Heart right ventricle (tissue), 16 donors: ENCODE measurements at regions not wholly inside any gene's neighbourhood (a gene's known extent, or its start where the extent isn't known, plus 50 kb on each side); places are given as distances from the start of the nearest gene placed in this dataset.
"Not testable (repeated sequence)": the region's sequence is repeated elsewhere in the genome, so short reads cannot be mapped to it uniquely, and the experiment has no call there.

Experiments used
- ATAC-seq, 8 donors: fragments of 200-7000 bp; cut with Tn5 transposase; one replicate each; pipeline ENCODE4 v1.9.1; 2020; ENCODE audit warnings: mild to moderate bottlenecking in 8 of 8, moderate library complexity in 8 of 8, moderate number of reproducible peaks in 1 of 8
- DNase-seq, 2 donors: peaks; one replicate each; pipeline ENCODE4 v3.0.0-alpha.2; 2020
- H3K27ac ChIP-seq, 10 donors: fragments of 200-600 bp; sonication (generic) in 2 of 10; one replicate each; pipeline versions ENCODE4 v1.5.0 to v1.8.0; 2020 to 2022; ENCODE audit warnings: mild to moderate bottlenecking in 3 of 10
- H3K27me3 ChIP-seq, 7 donors: fragments of 200-600 bp; one replicate each; pipeline ENCODE4 v1.8.0; 2021 to 2022; ENCODE audit warnings: mild to moderate bottlenecking in 2 of 7
- H3K36me3 ChIP-seq, 9 donors: fragments of 200-600 bp; sonication (generic) in 1 of 9; one replicate each; pipeline versions ENCODE4 v1.5.0 to v1.8.0; 2020 to 2022; ENCODE audit warnings: mild to moderate bottlenecking in 2 of 9
- H3K4me1 ChIP-seq, 9 donors: fragments of 200-600 bp; sonication (generic) in 1 of 9; one replicate each; pipeline versions ENCODE4 v1.5.0 to v1.8.0; 2020 to 2022; ENCODE audit warnings: mild to moderate bottlenecking in 4 of 9
- H3K4me3 ChIP-seq, 10 donors: fragments of 200-600 bp; sonication (generic) in 2 of 10; one replicate each; pipeline versions ENCODE4 v1.5.0 to v1.8.0; 2020 to 2022; ENCODE audit warnings: mild to moderate bottlenecking in 7 of 10, moderate library complexity in 2 of 10
- H3K9me3 ChIP-seq, 11 donors: fragments of 200-600 bp in 10 of 11; sonication (generic) in 2 of 11; one replicate each; pipeline versions ENCODE4 v1.5.0 to v1.8.0; 2013 to 2022; ENCODE audit warnings: mild to moderate bottlenecking in 2 of 11, control low read depth in 1 of 11, moderate library complexity in 1 of 11
- CTCF ChIP-seq, 9 donors: fragments of 200-600 bp; sonication (generic) in 2 of 9; IDR thresholded peaks; one replicate each; pipeline versions ENCODE4 v1.5.0 to v1.8.0; 2021 to 2022; ENCODE audit warnings: antibody characterized with exemption in 9 of 9, mild to moderate bottlenecking in 5 of 9, moderate library complexity in 1 of 9
- WGBS, 2 donors: extraction: QIAGEN DNeasy Blood & Tissue Kit; methylation state at CpG; one replicate each; pipeline ENCODE4 v1.1.7; 2013; ENCODE audit warnings: inconsistent platforms in 1 of 2; 5-methylcytosine and 5-hydroxymethylcytosine counted together
- intact Hi-C, 10 donors: fragments of 100-400 bp; cut with DNase I; formaldehyde crosslinking; loops; one replicate each; pipeline versions ENCODE4 v1.11.1 to v1.14.2; 2022
- donor health status: Arrhythmogenic right ventricular cardiomyopathy.
- donor health status: ischemic (EF 13 %, LVEDD 7.1; RV severe dilation, severe dysfunction).
- donor health status: healthy with polysubstance abuse.
- donor health status: DM: no; HTN: yes; CAD: no.
- donor health status: DM: no; HTN: no; CAD: no.
- donor health status: ischemic (EF 25% LVEDD 6.9; RV normal size, moderate dysfunction).
- donor health status: ischemic (EF 25% LVEDD 5.7; RV mildly dilated, moderate dysfunction).
- donor health status: healthy.
- donor health status: DM: yes; HTN: yes; CAD: no.
- donor health status: Ischemic cardiomyopathy.
- donor health status: ischemic (EF 35%, LVEDD 5.7; RV mildly dilated, moderate dysfunction).
- donor health status: nonischemic (EF 11% LVEDD 7.7; RV severe dilation, severe dysfunction).
- donor health status: DM: yes; HTN: yes; CAD: no.
- donor health status: PGD.
- donor health status: ischemic (EF 29% LVEDD 5.4; RV normal size, mild dysfunction).
- donor health status: nonischemic (EF 23%, LVEDD 6.1; RV moderate dilation, normal function).

GRCh38 chr6:74573613-74574012 lies 632.2 kb downstream of the COL12A1 start:
- H3K36me3 ChIP-seq, result no peaks in the 10 kb centered on the region
- 88 to 89% methylated on average over 6 of the region's 6 CpGs for WGBS, 2 donors
- ATAC-seq (no peak), DNase-seq (no peak)
- H3K4me1 ChIP-seq, result no peaks in the 10 kb centered on the region
- intact Hi-C loops, result loop anchor here in 2 of 10 donors (5.0 to 10.0 kb wide), 2 partner anchors 829 to 836 kb away; no protein-coding TSS in a partner anchor
- H3K27me3 ChIP-seq, result no peaks in the 10 kb centered on the region
- no peak overlapping the region for H3K4me3 ChIP-seq
- no peak overlapping the region for H3K27ac ChIP-seq
- TF ChIP-seq CTCF (IDR thresholded peaks at IDR 0.05), result no peak
- no peaks in the 10 kb centered on the region for H3K9me3 ChIP-seq

- TF ChIP-seq CTCF (IDR thresholded peaks at IDR 0.05), result no peak
- 68 to 71% methylated on average over 1 of the region's 1 CpG for WGBS, 2 donors
Observed at GRCh38 chr6:74570044-74570443, 635.8 kb downstream of the COL12A1 start.

GRCh38 chr6:74568861-74569260 lies 637.0 kb downstream of the COL12A1 start:
- 34 to 39% methylated on average over 6 of the region's 6 CpGs for WGBS, 2 donors
- DNase-seq (no peak), ATAC-seq (no peak)
- Histone ChIP-seq H3K27me3 (no peaks in the 10 kb centered on the region), H3K4me1 (no peaks in the 10 kb centered on the region), H3K9me3 (no peaks in the 10 kb centered on the region), H3K4me3 (no peak overlapping the region), H3K27ac (no peak overlapping the region), H3K36me3 (no peaks in the 10 kb centered on the region)
- intact Hi-C loops, result no loop called here
- TF ChIP-seq CTCF (IDR thresholded peaks at IDR 0.05), result no peak

More at GRCh38 chr6:74570044-74570443, 635.8 kb downstream of the COL12A1 start:
- no peaks in the 10 kb centered on the region for H3K36me3 ChIP-seq
- no peak overlapping the region for H3K4me3 ChIP-seq
- DNase-seq (no peak), ATAC-seq (no peak)
- no peak overlapping the region for H3K27ac ChIP-seq
- H3K4me1 ChIP-seq, result no peaks in the 10 kb centered on the region
- H3K9me3 ChIP-seq, result no peaks in the 10 kb centered on the region
- intact Hi-C loops, result loop anchor here in 2 of 10 donors (5.0 to 10.0 kb wide), 2 partner anchors 825 to 833 kb away; no protein-coding TSS in a partner anchor
- no peaks in the 10 kb centered on the region for H3K27me3 ChIP-seq

- not testable (repeated sequence) for ATAC-seq
Observed at GRCh38 chr6:74567923-74568290, 637.9 kb downstream of the COL12A1 start.

GRCh38 chr6:74567281-74567922 lies 638.5 kb downstream of the COL12A1 start:
- intact Hi-C loops, result no loop called here
- no peak overlapping the region for H3K27ac ChIP-seq
- 94 to 95% methylated on average over 7 of the region's 7 CpGs for WGBS, 2 donors
- no peaks in the 10 kb centered on the region for H3K4me1 ChIP-seq
- H3K4me3 ChIP-seq, result no peak overlapping the region
- DNase-seq (no peak), ATAC-seq (no peak)
- no peak for TF ChIP-seq CTCF (IDR thresholded peaks at IDR 0.05)
- H3K36me3 ChIP-seq, result no peaks in the 10 kb centered on the region
- no peaks in the 10 kb centered on the region for H3K9me3 ChIP-seq
- no peaks in the 10 kb centered on the region for H3K27me3 ChIP-seq

More at GRCh38 chr6:74567923-74568290, 637.9 kb downstream of the COL12A1 start:
- H3K4me1 ChIP-seq, H3K9me3 ChIP-seq, H3K27ac ChIP-seq, DNase-seq, H3K4me3 ChIP-seq, intact Hi-C loops, H3K27me3 ChIP-seq, H3K36me3 ChIP-seq: not testable (repeated sequence)
- 92 to 93% methylated on average over 4 of the region's 4 CpGs for WGBS, 2 donors
